Right atrium auricular region (tissue), 2 donors: ENCODE measurements at regions not wholly inside any gene's neighbourhood (a gene's known extent, or its start where the extent isn't known, plus 50 kb on each side); places are given as distances from the start of the nearest gene placed in this dataset.

Experiments
- DNase-seq: peaks from one replicate; pipeline ENCODE4 v3.0.0-alpha.2; 2019; ENCODE audit warnings: low spot score
- H3K27ac ChIP-seq, 2 donors: fragments of 200-600 bp; sonication (generic); 1 replicate in 1 of 2; 2 replicates in 1 of 2; pipeline ENCODE4 v1.5.1; 2016 to 2019
- H3K27me3 ChIP-seq, 2 donors: fragments of 200-600 bp; sonication (generic); one replicate each; pipeline versions ENCODE4 v1.5.1 to v1.6.0; 2017 to 2019
- H3K36me3 ChIP-seq: fragments of 200-600 bp; sonication (generic); one replicate; pipeline ENCODE4 v1.5.1; 2016
- H3K4me1 ChIP-seq, 2 donors: fragments of 200-600 bp; sonication (generic); one replicate each; pipeline versions ENCODE4 v1.5.1 to v1.6.0; 2017 to 2019
- H3K4me3 ChIP-seq, 2 donors: fragments of 200-600 bp; sonication (generic); 1 replicate in 1 of 2; 2 replicates in 1 of 2; pipeline ENCODE4 v1.5.1; 2017 to 2019; ENCODE audit warnings: mild to moderate bottlenecking in 1 of 2, moderate library complexity in 1 of 2
- H3K9me3 ChIP-seq, 2 donors: fragments of 200-600 bp; sonication (generic); one replicate each; pipeline ENCODE4 v1.5.1; 2019
- TF ChIP-seq, protein P1 (sequence below), 2 donors: fragments of 200-600 bp; sonication (generic); IDR thresholded peaks; one replicate each; pipeline ENCODE4 v1.5.1; 2019; ENCODE audit warnings: antibody characterized with exemption in 2 of 2

DNA sequence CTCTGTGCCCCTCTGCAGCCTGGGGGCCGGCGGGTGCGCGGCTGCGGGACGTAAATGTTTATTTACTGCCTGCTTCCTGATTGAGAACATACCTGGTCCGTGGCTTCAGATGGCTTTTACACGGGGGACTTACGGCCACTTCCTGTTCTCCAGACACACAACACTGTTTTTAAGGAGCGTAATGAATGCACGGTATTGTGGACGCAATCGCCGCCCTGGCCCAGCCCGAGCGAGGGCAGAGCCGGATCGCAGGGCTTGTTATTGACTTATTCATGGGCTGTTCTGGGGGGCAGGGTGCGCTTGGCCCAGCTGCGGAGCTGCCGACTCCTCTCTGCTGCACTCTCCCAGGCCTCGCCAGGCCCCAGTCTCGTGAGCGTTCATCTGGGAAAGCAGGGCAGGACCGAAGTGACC is 52.8 kb upstream of the ACTRT2 start:
- no peaks in the 10 kb centered on the region for H3K9me3 ChIP-seq
- no peaks in the 10 kb centered on the region for H3K4me1 ChIP-seq
- DNase-seq = no peak
- no peak overlapping the region for H3K4me3 ChIP-seq
- H3K27ac ChIP-seq = no peak overlapping the region
- TF ChIP-seq, protein P1, sequence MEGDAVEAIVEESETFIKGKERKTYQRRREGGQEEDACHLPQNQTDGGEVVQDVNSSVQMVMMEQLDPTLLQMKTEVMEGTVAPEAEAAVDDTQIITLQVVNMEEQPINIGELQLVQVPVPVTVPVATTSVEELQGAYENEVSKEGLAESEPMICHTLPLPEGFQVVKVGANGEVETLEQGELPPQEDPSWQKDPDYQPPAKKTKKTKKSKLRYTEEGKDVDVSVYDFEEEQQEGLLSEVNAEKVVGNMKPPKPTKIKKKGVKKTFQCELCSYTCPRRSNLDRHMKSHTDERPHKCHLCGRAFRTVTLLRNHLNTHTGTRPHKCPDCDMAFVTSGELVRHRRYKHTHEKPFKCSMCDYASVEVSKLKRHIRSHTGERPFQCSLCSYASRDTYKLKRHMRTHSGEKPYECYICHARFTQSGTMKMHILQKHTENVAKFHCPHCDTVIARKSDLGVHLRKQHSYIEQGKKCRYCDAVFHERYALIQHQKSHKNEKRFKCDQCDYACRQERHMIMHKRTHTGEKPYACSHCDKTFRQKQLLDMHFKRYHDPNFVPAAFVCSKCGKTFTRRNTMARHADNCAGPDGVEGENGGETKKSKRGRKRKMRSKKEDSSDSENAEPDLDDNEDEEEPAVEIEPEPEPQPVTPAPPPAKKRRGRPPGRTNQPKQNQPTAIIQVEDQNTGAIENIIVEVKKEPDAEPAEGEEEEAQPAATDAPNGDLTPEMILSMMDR (IDR thresholded peaks at IDR 0.05) = no peak
- H3K27me3 ChIP-seq = no peaks in the 10 kb centered on the region
- H3K36me3 ChIP-seq = no peaks in the 10 kb centered on the region

DNA sequence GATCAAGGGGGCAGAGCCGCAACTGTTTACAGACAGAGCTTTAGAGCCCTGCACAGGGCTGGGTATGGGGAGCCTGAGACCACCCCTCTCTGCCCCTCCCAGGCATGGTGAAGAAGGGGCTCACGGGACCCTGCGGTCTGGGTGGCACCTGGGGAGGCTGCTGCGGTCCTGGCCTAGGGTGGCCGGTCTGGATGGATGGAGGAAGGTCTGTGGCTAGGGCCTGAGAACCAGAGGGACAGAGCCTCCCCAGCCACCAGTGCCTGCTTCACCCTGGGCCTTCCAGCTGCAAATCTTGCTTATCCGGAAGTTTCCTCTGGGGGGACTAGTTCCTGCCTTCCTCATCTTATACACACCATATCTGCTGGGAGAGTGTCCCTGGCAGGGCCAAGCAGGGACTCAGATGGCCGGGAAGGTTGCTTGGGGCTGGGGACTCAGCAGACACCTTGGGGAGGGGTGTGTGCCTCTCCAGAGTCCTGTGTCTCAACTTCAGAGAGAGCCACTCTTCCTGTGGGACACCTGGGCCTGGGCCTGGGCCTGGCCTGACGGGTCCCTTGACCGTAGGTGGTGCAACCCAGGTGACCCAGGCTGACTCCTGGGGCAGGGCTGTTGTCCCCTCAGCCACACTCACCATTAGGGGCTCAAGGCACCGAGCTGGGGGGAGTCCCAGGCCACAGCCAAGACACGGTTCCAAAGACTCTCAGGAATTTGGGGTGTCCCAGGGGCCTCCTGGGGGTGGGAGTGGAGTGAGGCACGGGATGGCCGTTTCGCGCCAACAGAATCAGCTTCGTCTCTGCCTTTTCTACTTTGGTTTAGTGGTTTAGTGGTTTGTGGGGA is 52.0 kb upstream of the ACTRT2 start:
- H3K27me3 ChIP-seq = no peaks in the 10 kb centered on the region
- H3K27ac ChIP-seq = no peak overlapping the region
- DNase-seq = no peak

DNA sequence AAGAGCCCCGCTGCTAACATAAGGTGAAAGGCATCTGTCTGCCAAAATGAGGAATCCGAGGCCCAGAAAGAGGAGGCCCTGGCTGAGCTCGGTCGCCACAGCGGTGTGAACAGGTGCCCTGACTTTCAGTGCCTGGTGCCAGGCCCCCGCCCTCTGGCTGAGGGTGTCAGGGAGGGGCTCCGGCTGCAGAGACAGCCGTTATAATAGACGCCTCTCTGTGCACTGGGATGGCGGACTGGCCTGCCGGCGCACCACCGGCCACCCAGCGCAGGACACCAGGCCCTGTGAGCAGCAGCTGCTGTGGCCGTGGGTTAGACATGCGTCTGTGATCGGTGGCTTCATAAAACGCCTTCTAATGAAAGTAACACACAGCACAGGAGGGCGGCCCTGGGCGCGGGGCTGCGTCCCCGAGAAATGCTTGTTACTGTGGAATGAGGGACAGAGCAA is 51.4 kb upstream of the ACTRT2 start:
- Histone ChIP-seq H3K4me3 (no peak overlapping the region), H3K9me3 (no peaks in the 10 kb centered on the region), H3K27ac (no peak overlapping the region), H3K4me1 (no peaks in the 10 kb centered on the region), H3K27me3 (no peaks in the 10 kb centered on the region), H3K36me3 (no peaks in the 10 kb centered on the region)
- TF ChIP-seq, protein P1 (IDR thresholded peaks at IDR 0.05) = no peak
- DNase-seq = no peak

More for the DNA sequence above, 52.0 kb upstream of the ACTRT2 start:
- Histone ChIP-seq H3K9me3 (no peaks in the 10 kb centered on the region), H3K36me3 (no peaks in the 10 kb centered on the region), H3K4me1 (no peaks in the 10 kb centered on the region), H3K4me3 (no peak overlapping the region)
- TF ChIP-seq, protein P1 (IDR thresholded peaks at IDR 0.05) = no peak

DNA sequence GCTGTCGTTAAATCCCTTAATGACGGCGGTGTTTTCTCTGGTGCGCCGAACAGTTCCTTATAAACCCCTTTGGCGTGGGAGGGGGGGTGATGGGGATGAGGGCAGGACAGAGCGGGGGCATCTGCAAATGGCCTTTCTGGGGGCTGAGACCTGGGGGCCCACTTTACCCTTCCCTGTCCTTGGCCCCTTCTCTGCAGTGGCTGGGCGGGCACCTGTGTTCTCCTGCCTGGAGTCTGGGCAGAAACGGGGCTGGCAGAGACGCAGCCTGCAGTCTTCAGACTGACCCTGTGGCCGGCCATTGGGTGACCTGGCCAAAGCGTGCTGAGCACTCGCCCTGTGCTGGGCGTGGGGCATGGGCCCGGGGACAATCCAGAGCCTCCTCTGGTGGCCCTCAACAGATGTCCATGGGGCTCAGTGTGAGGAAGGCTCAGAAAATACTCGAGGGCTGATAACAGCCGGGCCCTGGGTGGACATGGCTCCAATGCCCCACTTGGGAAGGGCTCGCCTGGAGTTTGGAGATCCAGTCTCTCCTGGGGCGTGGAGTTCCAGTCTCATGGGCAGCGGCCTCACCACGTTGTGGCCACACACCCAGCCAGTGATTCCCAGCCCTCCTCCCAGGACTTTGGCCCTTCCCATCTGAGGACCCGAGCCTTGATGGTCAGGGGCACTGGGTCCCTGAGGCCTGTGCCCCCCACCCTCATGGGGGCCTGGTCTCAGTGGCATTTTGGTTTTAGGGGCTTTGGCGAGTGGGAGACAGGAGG is 50.8 kb upstream of the ACTRT2 start:
- Histone ChIP-seq H3K27ac (no peak overlapping the region), H3K27me3 (no peaks in the 10 kb centered on the region), H3K9me3 (no peaks in the 10 kb centered on the region), H3K4me3 (no peak overlapping the region), H3K36me3 (no peaks in the 10 kb centered on the region), H3K4me1 (no peaks in the 10 kb centered on the region)
- TF ChIP-seq, protein P1 (IDR thresholded peaks at IDR 0.05) = no peak
- DNase-seq = no peak

DNA sequence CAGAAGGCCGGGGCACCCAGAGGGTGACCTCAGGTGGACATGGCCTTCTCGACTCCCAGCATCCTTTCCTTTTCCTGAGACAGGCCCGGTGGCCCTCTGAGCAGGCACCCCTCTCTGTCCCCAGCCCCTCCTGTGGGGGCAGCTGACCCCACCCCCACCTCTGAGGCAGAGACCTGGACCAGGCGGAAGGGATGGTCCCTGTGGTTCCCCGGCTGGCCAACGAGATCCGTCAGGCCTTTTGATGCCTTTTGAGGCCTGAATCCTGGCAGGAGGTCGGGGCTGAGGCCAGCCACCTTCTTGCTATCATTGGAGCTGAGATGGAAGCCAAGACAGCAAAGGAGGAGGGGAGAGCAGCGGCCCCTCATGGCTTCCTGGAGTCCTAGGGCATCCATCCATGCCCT is 50.2 kb upstream of the ACTRT2 start:
- TF ChIP-seq, protein P1 (IDR thresholded peaks at IDR 0.05) = no peak
- Histone ChIP-seq H3K27me3 (no peaks in the 10 kb centered on the region), H3K36me3 (no peaks in the 10 kb centered on the region), H3K27ac (no peak overlapping the region), H3K9me3 (no peaks in the 10 kb centered on the region), H3K4me1 (no peaks in the 10 kb centered on the region), H3K4me3 (no peak overlapping the region)
- DNase-seq = no peak
